A673 (cell line): ENCODE measurements at regions not wholly inside any gene's neighbourhood (a gene's known extent, or its start where the extent isn't known, plus 50 kb on each side); places are given as distances from the start of the nearest gene placed in this dataset.

ENCODE experiments used
- EZH2 ChIP-seq: fragments of 200-600 bp; sonication (generic); IDR thresholded peaks from 2 replicates; pipeline ENCODE4 v1.6.1; 2017; ENCODE audit warnings: borderline replicate concordance, low read depth, mild to moderate bottlenecking, mixed read lengths, antibody characterized with exemption, low read length; ENCODE audit not compliant: poor library complexity, severe bottlenecking
- TF ChIP-seq, protein P1 (sequence below): fragments of 300-800, 200-600 bp; sonication (generic); conservative IDR thresholded peaks from 2 replicates; pipeline ENCODE4 v1.5.1; 2017; ENCODE audit warnings: low read depth, mild to moderate bottlenecking, antibody characterized with exemption, low read length, moderate library complexity, mixed read lengths

DNA sequence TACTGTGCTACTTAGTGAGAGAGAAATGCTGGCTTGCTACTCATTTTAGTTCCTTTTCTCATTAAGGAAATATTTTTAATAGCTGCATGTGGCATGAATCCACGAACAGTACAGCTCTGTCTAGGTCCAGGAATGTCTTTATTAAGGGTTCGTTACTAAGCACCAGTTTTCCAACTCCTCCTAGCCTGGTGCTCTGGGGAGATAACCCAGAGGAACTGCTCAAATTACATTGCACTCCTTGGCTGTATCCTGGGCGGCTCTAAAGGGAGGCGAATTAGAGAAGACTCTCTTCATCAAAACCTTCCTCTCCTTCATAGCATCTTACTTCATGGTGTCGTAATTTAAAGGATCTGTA lies 101.3 kb downstream of the PPM1A start:
- TF ChIP-seq, protein P1, sequence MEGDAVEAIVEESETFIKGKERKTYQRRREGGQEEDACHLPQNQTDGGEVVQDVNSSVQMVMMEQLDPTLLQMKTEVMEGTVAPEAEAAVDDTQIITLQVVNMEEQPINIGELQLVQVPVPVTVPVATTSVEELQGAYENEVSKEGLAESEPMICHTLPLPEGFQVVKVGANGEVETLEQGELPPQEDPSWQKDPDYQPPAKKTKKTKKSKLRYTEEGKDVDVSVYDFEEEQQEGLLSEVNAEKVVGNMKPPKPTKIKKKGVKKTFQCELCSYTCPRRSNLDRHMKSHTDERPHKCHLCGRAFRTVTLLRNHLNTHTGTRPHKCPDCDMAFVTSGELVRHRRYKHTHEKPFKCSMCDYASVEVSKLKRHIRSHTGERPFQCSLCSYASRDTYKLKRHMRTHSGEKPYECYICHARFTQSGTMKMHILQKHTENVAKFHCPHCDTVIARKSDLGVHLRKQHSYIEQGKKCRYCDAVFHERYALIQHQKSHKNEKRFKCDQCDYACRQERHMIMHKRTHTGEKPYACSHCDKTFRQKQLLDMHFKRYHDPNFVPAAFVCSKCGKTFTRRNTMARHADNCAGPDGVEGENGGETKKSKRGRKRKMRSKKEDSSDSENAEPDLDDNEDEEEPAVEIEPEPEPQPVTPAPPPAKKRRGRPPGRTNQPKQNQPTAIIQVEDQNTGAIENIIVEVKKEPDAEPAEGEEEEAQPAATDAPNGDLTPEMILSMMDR, result no peak
- TF ChIP-seq EZH2, result no peak
